Small intestine (tissue), 7 donors: ENCODE measurements at regions not wholly inside any gene's neighbourhood (a gene's known extent, or its start where the extent isn't known, plus 50 kb on each side); places are given as distances from the start of the nearest gene placed in this dataset.

Experiments used
- DNase-seq, 2 donors: peaks; one replicate each; pipeline versions ENCODE4 v3.0.0 to v3.0.0-alpha.2; 2013
- FAIRE-seq: peaks from 2 replicates; lab custom pipeline; 2012; peaks lifted over from hg19 to GRCh38; lab: Jason Lieb, UNC
- H3K27ac ChIP-seq, 3 donors: one replicate each; pipeline ENCODE4 v1.5.1; 2013; ENCODE audit warnings: low read length in 2 of 3, mild to moderate bottlenecking in 2 of 3, control low read depth in 1 of 3, inconsistent platforms in 1 of 3, low read depth in 1 of 3, moderate library complexity in 1 of 3
- H3K27me3 ChIP-seq, 3 donors: one replicate each; pipeline ENCODE4 v1.6.1; 2013; ENCODE audit warnings: low read length in 3 of 3, inconsistent platforms in 1 of 3; ENCODE audit not compliant: control insufficient read depth in 3 of 3, insufficient read depth in 3 of 3
- H3K36me3 ChIP-seq, 3 donors: one replicate each; pipeline ENCODE4 v1.6.1; 2013; ENCODE audit warnings: low read length in 3 of 3, inconsistent platforms in 1 of 3, low read depth in 1 of 3, mild to moderate bottlenecking in 1 of 3, moderate library complexity in 1 of 3; ENCODE audit not compliant: control insufficient read depth in 3 of 3, insufficient read depth in 2 of 3
- H3K4me1 ChIP-seq, 3 donors: one replicate each; pipeline ENCODE4 v1.6.1; 2013; ENCODE audit warnings: low read length in 2 of 3, inconsistent platforms in 1 of 3, low read depth in 1 of 3, mild to moderate bottlenecking in 1 of 3, moderate library complexity in 1 of 3; ENCODE audit not compliant: control insufficient read depth in 3 of 3, insufficient read depth in 2 of 3
- H3K4me3 ChIP-seq, 3 donors: one replicate each; pipeline ENCODE4 v1.5.1; 2013; ENCODE audit warnings: low read length in 3 of 3, control low read depth in 1 of 3, inconsistent platforms in 1 of 3, low read depth in 1 of 3, mild to moderate bottlenecking in 1 of 3, moderate library complexity in 1 of 3
- H3K9me3 ChIP-seq, 2 donors: one replicate each; pipeline ENCODE4 v1.6.1; 2013; ENCODE audit warnings: low read depth in 1 of 2, low read length in 1 of 2; ENCODE audit not compliant: control insufficient read depth in 2 of 2, insufficient read depth in 1 of 2
- WGBS, 3 donors: extraction: QIAGEN DNeasy Blood & Tissue Kit; methylation state at CpG; one replicate each; pipeline ENCODE4 v1.1.7; 2013; 5-methylcytosine and 5-hydroxymethylcytosine counted together
- donor health status: healthy with polysubstance abuse.
- donor health status: control.
- donor health status: control.
- donor health status: Bipolar disorder and iron deficiency.
- donor health status: healthy.

DNA sequence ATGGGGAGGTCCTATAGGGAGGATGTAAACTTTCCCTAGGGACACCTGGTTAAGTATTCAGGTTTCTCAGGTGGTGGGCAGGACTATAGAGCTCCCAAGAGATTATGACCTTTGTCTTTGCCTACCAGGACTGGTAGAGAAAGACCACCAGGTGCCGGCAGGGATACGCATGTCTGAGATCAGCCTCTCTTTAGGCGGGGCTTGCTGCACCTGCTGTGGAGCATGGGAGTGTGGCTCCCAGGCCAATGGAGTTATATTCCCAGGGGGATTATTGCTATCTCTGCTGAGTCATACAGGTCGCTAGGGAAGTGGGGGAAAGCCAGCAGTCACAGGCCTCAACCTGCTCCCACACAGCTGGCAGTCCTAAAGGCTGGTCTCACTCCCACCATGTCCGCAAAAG is 280.5 kb upstream of the MMS22L start:
- H3K9me3 ChIP-seq, result no peaks in the 10 kb centered on the region
- no peak for FAIRE-seq
- no peaks in the 10 kb centered on the region for H3K36me3 ChIP-seq
- no peak for DNase-seq
- no peaks in the 10 kb centered on the region for H3K27me3 ChIP-seq
- WGBS, 3 donors, result 59 to 82% (median 77%) methylated on average over 5 of the region's 5 CpGs
- H3K27ac ChIP-seq, result no peak overlapping the region
- no peak overlapping the region for H3K4me3 ChIP-seq
- no peaks in the 10 kb centered on the region for H3K4me1 ChIP-seq

DNA sequence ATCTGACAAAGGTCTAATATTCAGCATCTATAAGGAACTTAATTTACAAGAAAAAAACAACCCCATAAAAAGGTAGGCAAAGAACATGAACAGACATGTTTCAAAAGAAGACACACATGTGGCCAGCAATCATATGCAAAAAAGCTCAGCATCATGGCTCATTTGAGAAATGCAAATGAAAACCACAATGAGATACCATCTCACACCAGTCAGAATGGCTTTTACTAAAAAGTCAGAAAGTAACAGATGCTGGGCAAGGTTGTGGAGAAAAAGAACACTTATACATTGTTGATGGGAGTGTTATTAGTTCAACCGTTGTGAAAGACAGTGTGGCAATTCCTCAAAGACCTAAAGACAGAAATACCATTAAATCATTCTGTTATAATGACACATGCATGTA is 289.9 kb upstream of the MMS22L start:
- no peak for FAIRE-seq
- WGBS, 3 donors, result 69 to 83% (median 81%) methylated on average over 1 of the region's 1 CpG
- no peaks in the 10 kb centered on the region for H3K9me3 ChIP-seq

DNA sequence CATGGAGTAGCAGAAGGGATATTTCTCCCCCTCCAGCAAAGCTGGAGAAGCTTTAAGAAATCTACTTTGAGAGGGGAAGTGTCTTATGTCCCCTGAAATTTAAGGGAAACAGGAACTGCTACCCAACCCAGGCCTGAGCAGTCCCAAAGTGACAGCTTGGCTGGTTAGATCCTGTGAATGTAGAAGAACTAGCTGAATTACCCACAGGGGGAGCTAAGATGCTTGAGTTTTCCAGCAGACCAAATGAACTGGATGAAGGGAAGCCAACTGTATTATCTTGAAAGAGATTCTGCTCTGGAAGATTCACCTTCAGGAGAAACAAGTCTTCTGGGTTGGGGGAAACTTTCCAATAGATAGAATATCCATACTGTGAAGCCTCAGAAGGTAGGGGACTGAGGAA is 303.3 kb upstream of the MMS22L start:
- DNase-seq (peak in 1 of 2 donors; percentile 2), FAIRE-seq (no peak)
- H3K4me1 ChIP-seq, result no peaks in the 10 kb centered on the region

More for the DNA sequence above, 289.9 kb upstream of the MMS22L start:
- no peaks in the 10 kb centered on the region for H3K4me1 ChIP-seq
- H3K27ac ChIP-seq, result no peak overlapping the region
- H3K4me3 ChIP-seq, result no peak overlapping the region
- H3K36me3 ChIP-seq, result no peaks in the 10 kb centered on the region
- DNase-seq, result no peak
- H3K27me3 ChIP-seq, result no peaks in the 10 kb centered on the region

DNA sequence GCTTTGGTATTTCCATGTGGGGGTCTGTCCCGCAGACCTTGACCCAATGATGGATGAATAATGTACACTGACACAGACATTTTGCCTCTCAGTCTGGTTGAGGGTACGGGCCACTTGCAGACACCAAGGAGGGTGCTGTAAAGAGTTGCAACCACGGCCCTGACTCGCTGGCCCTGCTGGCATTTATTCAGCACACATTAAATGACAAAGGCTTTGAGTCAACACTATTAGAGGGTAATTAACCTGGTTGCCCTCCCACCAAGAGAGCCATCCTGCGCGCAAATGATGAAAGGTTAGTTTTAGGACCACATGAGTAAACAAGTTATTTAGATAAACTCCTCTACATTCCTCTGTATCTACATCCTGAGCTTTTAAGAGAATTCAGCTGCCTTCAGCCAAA is 308.9 kb upstream of the MMS22L start:
- Histone ChIP-seq H3K4me1 (no peaks in the 10 kb centered on the region), H3K4me3 (no peak overlapping the region), H3K9me3 (no peaks in the 10 kb centered on the region), H3K27me3 (peaks cover 0 to 2% (median 0%) of the 10 kb centered on the region in 3 donors), H3K36me3 (no peaks in the 10 kb centered on the region), H3K27ac (no peak overlapping the region)
- no peak for FAIRE-seq
- WGBS, 3 donors, result 26 to 31% (median 27%) methylated on average over 6 of the region's 6 CpGs
- no peak for DNase-seq

More for the DNA sequence above, 303.3 kb upstream of the MMS22L start:
- H3K36me3 ChIP-seq, result no peaks in the 10 kb centered on the region
- no peak overlapping the region for H3K4me3 ChIP-seq
- no peaks in the 10 kb centered on the region for H3K9me3 ChIP-seq
- H3K27me3 ChIP-seq, result no peaks in the 10 kb centered on the region
- no peak overlapping the region for H3K27ac ChIP-seq

DNA sequence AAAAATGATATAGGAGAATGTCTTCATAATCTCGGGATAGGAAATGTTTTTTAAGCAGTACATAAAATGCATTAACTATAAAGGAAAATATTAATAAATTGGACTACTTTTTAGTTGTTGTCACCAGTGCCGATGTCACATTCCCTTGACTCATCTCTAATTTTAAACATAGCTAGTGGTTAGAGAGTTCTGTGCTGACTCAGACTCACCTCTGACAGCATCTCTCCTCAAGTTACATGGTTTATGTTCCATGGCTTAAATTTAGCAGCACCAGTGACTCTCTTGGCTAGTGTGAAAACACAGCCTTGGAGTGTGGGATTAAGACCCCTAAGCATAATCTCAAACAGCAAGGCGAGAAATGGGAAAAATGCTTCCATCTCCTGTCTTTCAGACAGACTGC is 311.8 kb upstream of the MMS22L start:
- H3K36me3 ChIP-seq, result no peaks in the 10 kb centered on the region
- FAIRE-seq (no peak), DNase-seq (no peak)
- H3K27ac ChIP-seq, result no peak overlapping the region
- H3K9me3 ChIP-seq, result no peaks in the 10 kb centered on the region
- H3K4me1 ChIP-seq, result no peaks in the 10 kb centered on the region
- WGBS, 3 donors, result 77 to 92% (median 83%) methylated on average over 3 of the region's 3 CpGs
- peaks cover 0 to 2% (median 0%) of the 10 kb centered on the region in 3 donors for H3K27me3 ChIP-seq
- no peak overlapping the region for H3K4me3 ChIP-seq

DNA sequence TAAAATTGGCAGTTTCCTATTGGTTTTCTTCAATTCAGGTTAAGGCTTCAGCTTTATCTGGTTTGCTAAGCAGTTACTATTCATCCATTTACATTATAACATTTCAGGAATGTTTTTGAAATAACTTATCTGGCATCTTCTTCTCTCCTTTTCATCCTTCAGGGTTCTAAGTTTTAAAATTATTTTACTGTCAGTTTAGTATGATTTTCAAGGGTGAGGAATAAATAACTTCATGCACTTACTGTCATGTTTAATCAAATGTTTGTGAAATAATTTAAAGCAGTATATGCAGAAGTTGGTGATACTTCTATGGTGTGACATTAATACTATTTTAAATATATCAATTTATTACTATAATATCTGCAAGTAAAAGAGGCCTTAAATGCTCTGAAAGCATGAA is 338.1 kb upstream of the MMS22L start:
- FAIRE-seq (no peak), DNase-seq (no peak)
- no peak overlapping the region for H3K4me3 ChIP-seq
- H3K4me1 ChIP-seq, result no peaks in the 10 kb centered on the region
- H3K9me3 ChIP-seq, result no peaks in the 10 kb centered on the region
- no peaks in the 10 kb centered on the region for H3K27me3 ChIP-seq
- no peak overlapping the region for H3K27ac ChIP-seq
- no peaks in the 10 kb centered on the region for H3K36me3 ChIP-seq

DNA sequence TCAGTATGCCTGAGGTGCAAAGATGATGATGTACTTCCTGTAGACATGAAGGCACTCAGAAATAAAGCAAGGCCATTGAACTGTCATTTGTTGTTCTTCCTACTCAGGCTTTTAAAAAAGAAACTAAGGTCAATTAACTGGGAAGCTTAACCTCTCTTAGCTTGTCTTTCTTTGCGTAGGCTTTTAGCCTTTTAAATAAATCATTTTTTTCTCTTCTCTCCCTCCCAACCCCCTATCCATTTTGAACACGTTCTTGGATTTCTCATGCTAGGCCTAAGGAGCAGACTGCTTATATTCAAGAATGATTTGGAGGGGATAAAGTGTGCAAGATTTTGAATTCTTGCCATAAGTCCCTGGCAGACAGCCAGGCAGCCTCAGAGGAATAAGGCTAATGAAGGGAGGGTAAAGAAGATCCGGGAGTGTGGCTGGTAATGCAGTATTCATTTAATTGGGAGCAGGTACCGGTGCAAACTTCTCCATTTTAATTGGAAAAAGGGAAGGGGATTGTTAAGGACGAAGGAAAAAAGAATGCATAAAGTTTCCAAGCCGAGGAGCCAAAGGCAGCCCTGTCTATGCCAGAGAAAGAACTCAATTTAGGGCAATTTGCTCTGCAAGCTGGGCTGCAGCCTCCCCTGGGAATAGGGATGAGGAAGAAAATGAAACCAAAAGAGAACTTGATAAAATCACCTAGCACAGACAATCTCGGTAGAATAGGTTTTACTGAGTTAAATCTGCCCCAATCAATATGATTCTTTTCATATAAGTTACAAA is 343.8 kb upstream of the MMS22L start:
- no peak overlapping the region for H3K4me3 ChIP-seq

DNA sequence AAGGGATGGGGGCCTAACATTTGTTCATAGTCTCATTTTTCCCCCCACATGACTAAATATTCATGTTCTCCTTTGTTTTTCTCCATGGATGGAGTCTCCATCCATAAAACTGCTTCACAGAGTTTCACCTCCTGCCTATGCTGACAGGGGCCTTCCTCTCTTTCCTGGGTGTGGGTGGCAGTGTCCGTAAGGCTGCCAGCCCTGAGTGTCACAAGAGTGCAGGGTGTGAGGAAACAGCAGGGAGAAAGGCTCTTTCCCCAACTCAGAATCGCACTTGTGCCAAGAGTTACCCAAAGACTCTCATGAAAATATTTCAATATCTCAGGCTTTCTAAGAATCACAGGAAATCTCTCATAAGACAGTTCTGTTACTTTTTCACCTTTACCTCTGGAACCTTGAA is 346.2 kb upstream of the MMS22L start:
- FAIRE-seq (no peak), DNase-seq (no peak)
- 72 to 81% (median 75%) methylated on average over 2 of the region's 2 CpGs for WGBS, 3 donors
- no peak overlapping the region for H3K4me3 ChIP-seq
- H3K27me3 ChIP-seq, result no peaks in the 10 kb centered on the region
- no peak overlapping the region for H3K27ac ChIP-seq
- H3K36me3 ChIP-seq, result no peaks in the 10 kb centered on the region
- no peaks in the 10 kb centered on the region for H3K4me1 ChIP-seq
- H3K9me3 ChIP-seq, result no peaks in the 10 kb centered on the region

More for the DNA sequence above, 343.8 kb upstream of the MMS22L start:
- H3K27me3 ChIP-seq, result no peaks in the 10 kb centered on the region
- no peak overlapping the region for H3K27ac ChIP-seq
- no peaks in the 10 kb centered on the region for H3K4me1 ChIP-seq
- 51 to 57% (median 56%) methylated on average over 7 of the region's 7 CpGs for WGBS, 3 donors
- H3K9me3 ChIP-seq, result no peaks in the 10 kb centered on the region
- no peak for FAIRE-seq
- no peaks in the 10 kb centered on the region for H3K36me3 ChIP-seq
- peak in 1 of 2 donors; percentile 7 for DNase-seq

DNA sequence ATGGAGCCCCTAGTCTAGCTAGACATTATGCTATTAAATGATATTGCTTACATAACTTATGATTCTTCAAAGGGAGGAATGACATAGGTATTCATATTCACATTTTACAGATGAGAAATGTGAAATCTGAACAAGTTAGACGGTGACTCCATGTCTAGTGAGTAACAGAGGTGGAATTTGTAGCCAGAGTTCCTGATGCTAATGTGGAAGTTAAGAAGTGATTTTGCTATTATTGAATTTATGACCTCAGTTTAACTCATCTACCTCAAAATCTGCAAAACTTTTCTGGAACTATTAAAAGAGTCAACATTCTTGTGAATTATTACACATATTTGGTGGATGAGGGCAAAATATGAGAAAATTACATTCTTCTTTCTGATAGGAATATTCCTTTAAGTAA is 347.6 kb upstream of the MMS22L start:
- Histone ChIP-seq H3K27ac (no peak overlapping the region), H3K4me3 (no peak overlapping the region), H3K4me1 (no peaks in the 10 kb centered on the region), H3K36me3 (no peaks in the 10 kb centered on the region), H3K27me3 (no peaks in the 10 kb centered on the region), H3K9me3 (no peaks in the 10 kb centered on the region)
- 63 to 88% (median 75%) methylated on average over 1 of the region's 1 CpG for WGBS, 3 donors
- no peak for DNase-seq
- no peak for FAIRE-seq
